ENCODE measurements at regions not wholly inside any gene's neighbourhood (a gene's known extent, or its start where the extent isn't known, plus 50 kb on each side); places are given as distances from the start of the nearest gene placed in this dataset.

- H3K4me1 Mint-ChIP-seq: peaks cover 30 to 53% of the 10 kb centered on the region in 2 donors
- DNase-seq: no peak
- H3K4me3 ChIP-seq (ENCODE audit: low read length): no peak overlapping the region
- no peaks in the 10 kb centered on the region for H3K27me3 ChIP-seq (ENCODE audit: control insufficient read depth, insufficient read depth, low read length)
- H3K36me3 ChIP-seq (ENCODE audit: control insufficient read depth, insufficient read depth, low read length): peaks cover 41% of the 10 kb centered on the region
- H3K27ac Mint-ChIP-seq: no peak overlapping the region
- H3K9me3 ChIP-seq (ENCODE audit: control insufficient read depth, insufficient read depth, low read length): no peaks in the 10 kb centered on the region
- WGBS (ENCODE audit: insufficient coverage): 96% methylated on average over 16 of the region's 16 CpGs
- no peak for ATAC-seq
- H3K27ac ChIP-seq (ENCODE audit: low read length): no peak overlapping the region
- peaks cover 28% of the 10 kb centered on the region for H3K4me1 ChIP-seq (ENCODE audit: control insufficient read depth, insufficient read depth, low read length)
- H3K4me3 Mint-ChIP-seq: no peak overlapping the region
- TF ChIP-seq CTCF (IDR thresholded peaks at IDR 0.05): no peak
- intact Hi-C loops (cut with micrococcal nuclease): loop anchor here (10.0 kb wide), 1 partner anchor 487 kb away; no protein-coding TSS in a partner anchor
- no peaks in the 10 kb centered on the region for H3K27me3 Mint-ChIP-seq (ENCODE audit: low read depth in 2 of 2)
- H3K36me3 Mint-ChIP-seq: peaks cover 13% of the 10 kb centered on the region
- no peaks in the 10 kb centered on the region for H3K9me3 Mint-ChIP-seq
Measured at GRCh38 chr12:124422142-124422569, 127.3 kb downstream of the RFLNA start.

GRCh38 chr12:124420996-124421674, 126.2 kb downstream of the RFLNA start:
- 97% methylated on average over 20 of the region's 20 CpGs for WGBS (ENCODE audit: insufficient coverage)
- Mint-ChIP-seq H3K27ac (peak overlapping the region in 1 of 2 donors; percentile 63), H3K27me3 (ENCODE audit: low read depth in 2 of 2) (no peaks in the 10 kb centered on the region), H3K4me3 (no peak overlapping the region), H3K36me3 (peaks cover 11% of the 10 kb centered on the region), H3K9me3 (no peaks in the 10 kb centered on the region), H3K4me1 (peaks cover 25 to 47% of the 10 kb centered on the region in 2 donors)
- no peak for ATAC-seq
- DNase-seq: no peak
- H3K36me3 ChIP-seq (ENCODE audit: control insufficient read depth, insufficient read depth, low read length): peaks cover 39% of the 10 kb centered on the region
- no peaks in the 10 kb centered on the region for H3K9me3 ChIP-seq (ENCODE audit: control insufficient read depth, insufficient read depth, low read length)
- H3K4me3 ChIP-seq (ENCODE audit: low read length): no peak overlapping the region
- peaks cover 28% of the 10 kb centered on the region for H3K4me1 ChIP-seq (ENCODE audit: control insufficient read depth, insufficient read depth, low read length)
- no peak overlapping the region for H3K27ac ChIP-seq (ENCODE audit: low read length)
- no peak for TF ChIP-seq CTCF (IDR thresholded peaks at IDR 0.05)
- no peaks in the 10 kb centered on the region for H3K27me3 ChIP-seq (ENCODE audit: control insufficient read depth, insufficient read depth, low read length)
- intact Hi-C loops (cut with micrococcal nuclease): loop anchor here (10.0 kb wide), 1 partner anchor 486 kb away; no protein-coding TSS in a partner anchor

GRCh38 chr12:124420041-124420995, 125.4 kb downstream of the RFLNA start:
- ATAC-seq (no peak), DNase-seq (no peak)
- H3K4me1 Mint-ChIP-seq: peaks cover 17 to 46% of the 10 kb centered on the region in 2 donors
- H3K4me3 ChIP-seq (ENCODE audit: low read length): no peak overlapping the region
- H3K27me3 ChIP-seq (ENCODE audit: control insufficient read depth, insufficient read depth, low read length): no peaks in the 10 kb centered on the region
- intact Hi-C loops (cut with micrococcal nuclease): loop anchor here (10.0 kb wide), 1 partner anchor 486 kb away; no protein-coding TSS in a partner anchor
- peaks cover 7% of the 10 kb centered on the region for H3K36me3 Mint-ChIP-seq
- no peak for TF ChIP-seq CTCF (IDR thresholded peaks at IDR 0.05)
- no peaks in the 10 kb centered on the region for H3K9me3 Mint-ChIP-seq
- no peak overlapping the region for H3K27ac ChIP-seq (ENCODE audit: low read length)
- WGBS (ENCODE audit: insufficient coverage): 95% methylated on average over 28 of the region's 28 CpGs
- H3K4me3 Mint-ChIP-seq: no peak overlapping the region
- H3K9me3 ChIP-seq (ENCODE audit: control insufficient read depth, insufficient read depth, low read length): no peaks in the 10 kb centered on the region
- H3K4me1 ChIP-seq (ENCODE audit: control insufficient read depth, insufficient read depth, low read length): peaks cover 26% of the 10 kb centered on the region
- H3K27me3 Mint-ChIP-seq (ENCODE audit: low read depth in 2 of 2): no peaks in the 10 kb centered on the region
- H3K36me3 ChIP-seq (ENCODE audit: control insufficient read depth, insufficient read depth, low read length): peaks cover 34% of the 10 kb centered on the region
- peak overlapping the region in 1 of 2 donors; percentile 63 for H3K27ac Mint-ChIP-seq
